DND-41 (cell line): ENCODE measurements at regions not wholly inside any gene's neighbourhood (a gene's known extent, or its start where the extent isn't known, plus 50 kb on each side); places are given as distances from the start of the nearest gene placed in this dataset.
"Not testable (repeated sequence)": the region's sequence is repeated elsewhere in the genome, so short reads cannot be mapped to it uniquely, and the experiment has no call there.

Experiments used
- ATAC-seq: fragments of 200-7000 bp; cut with Tn5 transposase; 3 replicates; pipeline ENCODE4 v1.9.1; 2021; ENCODE audit warnings: low read depth; ENCODE audit not compliant: insufficient read depth
- DNase-seq: peaks from one replicate; pipeline ENCODE4 v3.0.0-alpha.2; 2020
- H2AFZ ChIP-seq: 2 replicates; pipeline ENCODE4 v1.6.0; 2012; ENCODE audit warnings: low read depth, low read length
- H3K27ac ChIP-seq: 2 replicates; pipeline ENCODE4 v1.5.1; 2012; ENCODE audit warnings: low read length, inconsistent platforms
- H3K27me3 ChIP-seq: fragments of 200-600 bp; sonication (generic); 2 replicates; pipeline ENCODE4 v1.6.0; 2012; ENCODE audit warnings: low read length, mild to moderate bottlenecking, inconsistent platforms; ENCODE audit not compliant: insufficient read depth, poor library complexity
- H3K36me3 ChIP-seq: 2 replicates; pipeline ENCODE4 v1.5.1; 2012; ENCODE audit warnings: low read length, inconsistent platforms; ENCODE audit not compliant: insufficient read depth
- H3K4me1 ChIP-seq: 2 replicates; pipeline ENCODE4 v1.5.1; 2012; ENCODE audit warnings: mild to moderate bottlenecking, low read length; ENCODE audit not compliant: insufficient read depth
- H3K4me2 ChIP-seq: 2 replicates; pipeline ENCODE4 v1.6.0; 2012; ENCODE audit warnings: mild to moderate bottlenecking, moderate library complexity, low read length, inconsistent platforms; ENCODE audit not compliant: insufficient read depth
- H3K4me3 ChIP-seq, 2 experiments: fragments of 200-600 bp in 1 of 2; shearing (Covaris generic) in 1 of 2; 2 replicates each; pipeline ENCODE4 v1.5.1; 2012 to 2016; ENCODE audit warnings: inconsistent platforms in 2 of 2, low read length in 2 of 2, mild to moderate bottlenecking in 2 of 2, low read depth in 1 of 2, moderate library complexity in 1 of 2
- H3K79me2 ChIP-seq: 2 replicates; pipeline ENCODE4 v1.6.0; 2012; ENCODE audit warnings: low read length, inconsistent platforms; ENCODE audit not compliant: insufficient read depth
- H3K9ac ChIP-seq: 2 replicates; pipeline ENCODE4 v1.6.0; 2012; ENCODE audit warnings: low read depth, mild to moderate bottlenecking, inconsistent platforms, low read length, moderate library complexity
- H3K9me3 ChIP-seq: 2 replicates; pipeline ENCODE4 v1.5.1; 2012; ENCODE audit warnings: low read length, moderate library complexity, mild to moderate bottlenecking, inconsistent platforms; ENCODE audit not compliant: insufficient read depth, severe bottlenecking
- H4K20me1 ChIP-seq: 2 replicates; pipeline ENCODE4 v1.6.0; 2012; ENCODE audit warnings: low read length; ENCODE audit not compliant: insufficient read depth
- EZH2 ChIP-seq: IDR thresholded peaks from 3 replicates; pipeline ENCODE4 v1.6.1; 2012; ENCODE audit warnings: borderline replicate concordance, low read depth, mild to moderate bottlenecking, moderate library complexity, low read length, inconsistent platforms; ENCODE audit not compliant: severe bottlenecking
- TF ChIP-seq, protein P1 (sequence below): IDR thresholded peaks from 2 replicates; pipeline ENCODE4 v1.5.1; 2012; ENCODE audit warnings: borderline replicate concordance, low read length, moderate library complexity, mild to moderate bottlenecking; ENCODE audit not compliant: poor library complexity, severe bottlenecking; ENCODE audit errors: extremely low read depth

DNA sequence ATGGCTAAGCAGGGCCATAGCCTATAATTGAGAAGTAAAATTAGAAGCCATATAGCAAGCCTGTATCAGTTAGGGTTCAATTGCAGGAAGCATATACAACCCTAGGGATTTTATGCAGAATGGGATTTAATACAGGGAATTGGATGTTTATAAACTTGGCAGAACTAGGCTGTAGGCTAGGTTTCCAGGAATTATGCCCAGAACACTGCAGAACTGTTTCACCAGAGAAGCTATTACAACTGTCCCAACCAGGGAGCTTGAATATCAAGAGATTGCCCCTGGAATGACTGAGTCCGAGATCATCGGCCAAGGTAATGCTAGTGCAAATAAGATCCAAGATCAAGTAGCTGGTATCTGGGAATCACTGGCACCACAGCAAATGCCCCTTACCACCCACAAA, 64.0 kb downstream of the PRR15 start:
- no peaks in the 10 kb centered on the region for H3K9me3 ChIP-seq
- H3K79me2 ChIP-seq, result no peaks in the 10 kb centered on the region
- H4K20me1 ChIP-seq, result no peaks in the 10 kb centered on the region; the same call in 1 of the 2 replicates
- H3K27me3 ChIP-seq, result peaks cover 3% of the 10 kb centered on the region
- no peaks in the 10 kb centered on the region for H3K36me3 ChIP-seq
- TF ChIP-seq EZH2, result no peak
- TF ChIP-seq, protein P1, sequence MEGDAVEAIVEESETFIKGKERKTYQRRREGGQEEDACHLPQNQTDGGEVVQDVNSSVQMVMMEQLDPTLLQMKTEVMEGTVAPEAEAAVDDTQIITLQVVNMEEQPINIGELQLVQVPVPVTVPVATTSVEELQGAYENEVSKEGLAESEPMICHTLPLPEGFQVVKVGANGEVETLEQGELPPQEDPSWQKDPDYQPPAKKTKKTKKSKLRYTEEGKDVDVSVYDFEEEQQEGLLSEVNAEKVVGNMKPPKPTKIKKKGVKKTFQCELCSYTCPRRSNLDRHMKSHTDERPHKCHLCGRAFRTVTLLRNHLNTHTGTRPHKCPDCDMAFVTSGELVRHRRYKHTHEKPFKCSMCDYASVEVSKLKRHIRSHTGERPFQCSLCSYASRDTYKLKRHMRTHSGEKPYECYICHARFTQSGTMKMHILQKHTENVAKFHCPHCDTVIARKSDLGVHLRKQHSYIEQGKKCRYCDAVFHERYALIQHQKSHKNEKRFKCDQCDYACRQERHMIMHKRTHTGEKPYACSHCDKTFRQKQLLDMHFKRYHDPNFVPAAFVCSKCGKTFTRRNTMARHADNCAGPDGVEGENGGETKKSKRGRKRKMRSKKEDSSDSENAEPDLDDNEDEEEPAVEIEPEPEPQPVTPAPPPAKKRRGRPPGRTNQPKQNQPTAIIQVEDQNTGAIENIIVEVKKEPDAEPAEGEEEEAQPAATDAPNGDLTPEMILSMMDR, result no peak
- H3K4me1 ChIP-seq, result no peaks in the 10 kb centered on the region
- no peak overlapping the region for H2AFZ ChIP-seq
- H3K9ac ChIP-seq, result no peak overlapping the region
- no peak overlapping the region for H3K27ac ChIP-seq
- ATAC-seq, result no peak
- DNase-seq, result no peak
- no peak overlapping the region for H3K4me3 ChIP-seq
- no peak overlapping the region for H3K4me2 ChIP-seq

DNA sequence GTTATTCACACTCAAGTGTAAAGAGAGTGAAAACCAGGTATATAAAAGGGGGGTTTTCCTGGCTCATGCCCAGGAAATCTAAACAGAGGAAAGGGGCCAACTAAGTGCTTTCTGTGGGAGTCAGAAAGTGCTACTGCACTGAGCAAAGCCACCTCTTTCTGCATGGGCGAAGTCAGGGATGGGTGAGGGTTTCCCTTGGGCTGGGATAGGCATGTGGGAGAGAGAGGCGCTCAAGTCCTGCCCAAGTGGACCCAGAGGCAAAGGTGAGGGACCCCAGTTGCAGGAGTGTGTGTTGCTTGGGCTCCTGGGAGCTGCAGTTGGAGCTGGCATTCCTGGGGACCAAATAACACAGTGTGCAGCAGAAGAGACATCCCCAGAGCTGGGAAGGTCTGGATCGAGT, 65.9 kb downstream of the PRR15 start:
- no peak overlapping the region for H2AFZ ChIP-seq
- no peak overlapping the region for H3K27ac ChIP-seq
- H3K36me3 ChIP-seq, result no peaks in the 10 kb centered on the region
- no peak for DNase-seq
- peaks cover 3% of the 10 kb centered on the region for H3K27me3 ChIP-seq
- H4K20me1 ChIP-seq, result no peaks in the 10 kb centered on the region; the same call in 1 of the 2 replicates
- H3K79me2 ChIP-seq, result no peaks in the 10 kb centered on the region
- H3K4me3 ChIP-seq, result no peak overlapping the region
- H3K9me3 ChIP-seq, result no peaks in the 10 kb centered on the region
- no peaks in the 10 kb centered on the region for H3K4me1 ChIP-seq
- no peak for ATAC-seq
- TF ChIP-seq EZH2, result no peak
- TF ChIP-seq, protein P1, result no peak
- H3K4me2 ChIP-seq, result no peak overlapping the region
- H3K9ac ChIP-seq, result no peak overlapping the region

DNA sequence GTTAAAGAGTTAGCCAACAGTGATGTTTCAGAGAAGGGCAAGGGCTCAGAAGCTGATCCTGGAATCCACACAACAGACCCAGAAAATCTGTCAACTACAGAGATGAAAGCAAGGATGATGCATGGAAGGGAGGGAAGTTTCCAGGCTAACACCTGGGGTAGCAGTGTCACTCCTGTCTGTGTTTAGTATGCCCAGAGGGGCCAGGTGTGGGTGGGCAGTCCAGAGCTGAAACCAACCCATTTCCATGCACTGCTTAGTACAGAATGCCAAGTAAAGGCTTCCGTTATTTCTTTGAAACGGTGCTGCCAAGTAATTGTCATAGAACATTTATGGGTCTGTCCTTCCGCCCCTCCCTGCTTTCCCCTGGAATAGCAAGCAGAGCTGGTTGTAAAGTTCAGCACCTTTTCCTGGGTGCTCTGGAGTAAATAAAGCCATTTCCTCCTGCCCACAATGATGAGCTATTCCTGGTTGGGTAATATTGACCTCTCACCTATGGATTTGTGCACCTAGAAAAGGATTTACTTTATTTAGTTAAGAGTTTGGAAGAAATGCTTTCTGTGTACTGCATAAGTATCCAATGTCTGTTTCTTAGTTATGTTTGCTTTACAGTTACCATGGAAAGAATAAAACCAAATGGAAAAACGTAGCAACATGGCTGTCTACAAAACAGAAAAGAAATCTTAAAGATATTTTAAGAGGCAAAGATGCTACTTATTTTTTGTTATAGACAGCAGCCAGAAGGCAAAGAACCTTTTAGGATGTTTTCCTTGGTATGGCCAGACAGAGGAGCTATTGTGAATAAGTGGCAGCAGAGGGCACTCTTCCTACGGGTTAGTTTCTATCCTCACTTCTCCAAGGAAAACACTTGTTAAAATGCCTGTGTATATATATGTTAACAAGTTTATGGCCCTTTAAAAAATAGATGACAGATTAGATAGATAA, 71.7 kb downstream of the PRR15 start:
- H3K36me3 ChIP-seq, H3K4me3 ChIP-seq, H3K27me3 ChIP-seq, H3K9ac ChIP-seq, H3K9me3 ChIP-seq, H2AFZ ChIP-seq, H3K79me2 ChIP-seq, H3K27ac ChIP-seq, DNase-seq, H3K4me2 ChIP-seq, H3K4me1 ChIP-seq, H4K20me1 ChIP-seq: not testable (repeated sequence)
- TF ChIP-seq, protein P1, result peak; percentile 67
- ATAC-seq, result peak; percentile 84
